ENCODE measurements at regions not wholly inside any gene's neighbourhood (a gene's known extent, or its start where the extent isn't known, plus 50 kb on each side); places are given as distances from the start of the nearest gene placed in this dataset.

- no peak overlapping the region for H2BK20ac ChIP-seq (ENCODE audit: low read depth, low read length)
- in situ Hi-C loops (cut with MboI; ENCODE audit: low sequenced_read_pairs): loop anchor here (25.0 kb wide), 1 partner anchor 93 kb away; no protein-coding TSS in a partner anchor
- ATAC-seq (ENCODE audit: low read depth) (no peak), DNase-seq (no peak)
- CTCF ChIA-PET: no interaction called here
- dilution Hi-C loops (cut with HindIII; ENCODE audit: low sequenced_read_pairs, unreplicated experiment): no loop called here
- H3K36me3 ChIP-seq (ENCODE audit: control insufficient read depth, insufficient read depth, low read length): no peaks in the 10 kb centered on the region
- no peaks in the 10 kb centered on the region for H3K9me1 ChIP-seq (ENCODE audit: insufficient read depth, low read length)
- H2AK5ac ChIP-seq (ENCODE audit: low read depth, low read length): no peak overlapping the region
- H3K79me1 ChIP-seq (ENCODE audit: low read depth in 1 of 2, low read length in 2 of 2): no peaks in the 10 kb centered on the region
- H4K91ac ChIP-seq (ENCODE audit: insufficient read depth, low read depth, low read length): no peak overlapping the region
- no peak overlapping the region for H3K23ac ChIP-seq (ENCODE audit: low read depth, low read length)
- no peak overlapping the region for H3K4me3 ChIP-seq (ENCODE audit: insufficient read depth, low read depth, low read length)
- no TSS peak for BruUV-seq (replicated peaks)
- no peak overlapping the region for H3K9ac ChIP-seq (ENCODE audit: low read depth, low read length)
- H3K27ac ChIP-seq (ENCODE audit: insufficient read depth, low read length): no peak overlapping the region
- intact Hi-C loops (cut with micrococcal nuclease): no loop called here
- no peak overlapping the region for H2BK5ac ChIP-seq (ENCODE audit: low read depth, low read length, poor library complexity, severe bottlenecking)
- TF ChIP-seq USF2 (IDR thresholded peaks at IDR 0.05; ENCODE audit: low read depth, low read length): no peak
- no peak for TF ChIP-seq NFE2L2 (IDR thresholded peaks at IDR 0.05; ENCODE audit: low read depth, low read length)
- TF ChIP-seq POLR2A (IDR thresholded peaks at IDR 0.05; ENCODE audit: low read depth, low read length): no peak
- TF ChIP-seq CTCF (conservative IDR thresholded peaks at IDR 0.05; ENCODE audit: low read depth, low read length): no peak
- no peak for TF ChIP-seq SMC3 (IDR thresholded peaks at IDR 0.05; ENCODE audit: low read depth, low read length)
- TF ChIP-seq MAFK (IDR thresholded peaks at IDR 0.05; ENCODE audit: low read depth, low read length): no peak
- no peak for TF ChIP-seq ELK1 (IDR thresholded peaks at IDR 0.05; ENCODE audit: borderline replicate concordance, low read depth, low read length)
- no peak for TF ChIP-seq BHLHE40 (IDR thresholded peaks at IDR 0.05; ENCODE audit: low read depth, low read length)
- TF ChIP-seq FOS (IDR thresholded peaks at IDR 0.05; ENCODE audit: low read depth, low read length): no peak
- no peak for TF ChIP-seq CEBPB (IDR thresholded peaks at IDR 0.05; ENCODE audit: low read depth, low read length)
- no peak for TF ChIP-seq RCOR1 (IDR thresholded peaks at IDR 0.05; ENCODE audit: insufficient replicate concordance, low read length)
- no peak overlapping the region for H2AFZ ChIP-seq (replicated peaks; ENCODE audit: low read length, poor library complexity)
- POLR2A ChIA-PET (ENCODE audit: unreplicated experiment): no interaction called here
- H4K5ac ChIP-seq (ENCODE audit: low read depth, low read length): no peak overlapping the region
- H3K4me2 ChIP-seq (ENCODE audit: low read depth, low read length): no peak overlapping the region
- no peak overlapping the region for H2BK120ac ChIP-seq (ENCODE audit: low read depth, low read length)
- H4K8ac ChIP-seq (ENCODE audit: low read depth in 2 of 2, low read length in 2 of 2): no peak overlapping the region
- no peak overlapping the region for H2BK15ac ChIP-seq (ENCODE audit: low read depth, low read length)
- H3K9me3 ChIP-seq (ENCODE audit: control insufficient read depth, insufficient read depth, low read length): no peaks in the 10 kb centered on the region
- WGBS, 2 experiments (ENCODE audit: extremely low coverage in 2 of 2, insufficient read length in 1 of 2): no CpG with 5 or more reads among the region's 2 CpGs
- no peaks in the 10 kb centered on the region for H3K4me1 ChIP-seq (ENCODE audit: control insufficient read depth, insufficient read depth, low read length)
- no peaks in the 10 kb centered on the region for H3K27me3 ChIP-seq (ENCODE audit: control insufficient read depth, insufficient read depth, low read length)
- no peak overlapping the region for H3K18ac ChIP-seq (ENCODE audit: low read depth, low read length)
- no peaks in the 10 kb centered on the region for H4K20me1 ChIP-seq (ENCODE audit: insufficient read depth, low read length)
- no peak overlapping the region for H3K56ac ChIP-seq (ENCODE audit: extremely low read depth, insufficient read depth, low read length)
- H3K4ac ChIP-seq (ENCODE audit: low read depth, low read length): no peak overlapping the region
- no peak overlapping the region for H2AK9ac ChIP-seq (replicated peaks; ENCODE audit: low read depth, low read length, poor library complexity)
- no peak overlapping the region for H3K14ac ChIP-seq (replicated peaks; ENCODE audit: low read depth, low read length)
Measured at GRCh38 chr9:28155671-28156070, 582.4 kb upstream of the C9orf72 start.
